MM.1S (cell line): ENCODE measurements at regions not wholly inside any gene's neighbourhood (a gene's known extent, or its start where the extent isn't known, plus 50 kb on each side); places are given as distances from the start of the nearest gene placed in this dataset.

Experiments
- DNase-seq: peaks from one replicate; pipeline ENCODE4 v3.0.0-alpha.2; 2015
- H2AFZ ChIP-seq: fragments of 300-600 bp; sonication (generic); 2 replicates; pipeline ENCODE4 v1.6.0; 2016; ENCODE audit warnings: antibody characterized with exemption, low read length
- H3F3A ChIP-seq: fragments of 300-600 bp; sonication (generic); 2 replicates; pipeline ENCODE4 v1.6.1; 2016; ENCODE audit warnings: mild to moderate bottlenecking, antibody characterized with exemption, low read length, moderate library complexity, mixed read lengths; ENCODE audit not compliant: insufficient read depth
- H3K27ac ChIP-seq: fragments of 300-600 bp; sonication (generic); 2 replicates; pipeline ENCODE4 v1.5.1; 2016; ENCODE audit warnings: mild to moderate bottlenecking, low read length
- H3K27me3 ChIP-seq: fragments of 300-600 bp; sonication (generic); replicated peaks from 2 replicates; pipeline ENCODE4 v1.6.0; 2016; ENCODE audit warnings: low read length; ENCODE audit not compliant: insufficient read depth
- H3K36me3 ChIP-seq: fragments of 300-600 bp; sonication (generic); replicated peaks from 2 replicates; pipeline ENCODE4 v1.6.1; 2016; ENCODE audit warnings: mild to moderate bottlenecking, low read length, mixed read lengths; ENCODE audit not compliant: insufficient read depth
- H3K4me1 ChIP-seq: fragments of 300-600 bp; sonication (generic); 2 replicates; pipeline ENCODE4 v1.6.1; 2016; ENCODE audit warnings: low read length, mixed read lengths
- H3K4me2 ChIP-seq: fragments of 300-600 bp; sonication (generic); 2 replicates; pipeline ENCODE4 v1.6.0; 2016; ENCODE audit warnings: low read depth, low read length
- H3K4me3 ChIP-seq: fragments of 300-600 bp; sonication (generic); 2 replicates; pipeline ENCODE4 v1.5.1; 2016; ENCODE audit warnings: low read length, mixed read lengths
- H3K79me2 ChIP-seq: fragments of 300-600 bp; sonication (generic); 2 replicates; pipeline ENCODE4 v1.6.1; 2016; ENCODE audit warnings: mixed run types, low read length, mixed read lengths
- H3K9ac ChIP-seq: fragments of 300-600 bp; sonication (generic); 2 replicates; pipeline ENCODE4 v1.6.1; 2016; ENCODE audit warnings: low read length, mixed read lengths
- H3K9me2 ChIP-seq: fragments of 300-600 bp; sonication (generic); replicated peaks from 2 replicates; pipeline ENCODE4 v1.6.1; 2016; ENCODE audit warnings: mild to moderate bottlenecking, low read length, mixed read lengths; ENCODE audit not compliant: insufficient read depth
- H3K9me3 ChIP-seq: fragments of 300-600 bp; sonication (generic); replicated peaks from 2 replicates; pipeline ENCODE4 v1.6.1; 2016; ENCODE audit warnings: mild to moderate bottlenecking, low read length, mixed read lengths; ENCODE audit not compliant: insufficient read depth
- H4K20me1 ChIP-seq: fragments of 300-600 bp; sonication (generic); 2 replicates; pipeline ENCODE4 v1.6.1; 2016; ENCODE audit warnings: mild to moderate bottlenecking, low read length, moderate library complexity, mixed read lengths; ENCODE audit not compliant: insufficient read depth
- EZH2 ChIP-seq: fragments of 300-600 bp; sonication (generic); optimal IDR thresholded peaks from 2 replicates; pipeline ENCODE3; 2017; ENCODE audit warnings: low read depth, mild to moderate bottlenecking, antibody characterized with exemption, low read length, mixed read lengths
- EZH2phosphoT487 ChIP-seq: fragments of 300-600 bp; sonication (generic); IDR thresholded peaks from 2 replicates; pipeline ENCODE4 v1.6.1; 2018; ENCODE audit warnings: antibody characterized with exemption, low read length
- TF ChIP-seq, protein P1 (sequence below): fragments of 300-600 bp; sonication (generic); IDR thresholded peaks from 2 replicates; pipeline ENCODE4 v1.5.1; 2016; ENCODE audit warnings: antibody characterized with exemption, low read length, mixed read lengths

DNA sequence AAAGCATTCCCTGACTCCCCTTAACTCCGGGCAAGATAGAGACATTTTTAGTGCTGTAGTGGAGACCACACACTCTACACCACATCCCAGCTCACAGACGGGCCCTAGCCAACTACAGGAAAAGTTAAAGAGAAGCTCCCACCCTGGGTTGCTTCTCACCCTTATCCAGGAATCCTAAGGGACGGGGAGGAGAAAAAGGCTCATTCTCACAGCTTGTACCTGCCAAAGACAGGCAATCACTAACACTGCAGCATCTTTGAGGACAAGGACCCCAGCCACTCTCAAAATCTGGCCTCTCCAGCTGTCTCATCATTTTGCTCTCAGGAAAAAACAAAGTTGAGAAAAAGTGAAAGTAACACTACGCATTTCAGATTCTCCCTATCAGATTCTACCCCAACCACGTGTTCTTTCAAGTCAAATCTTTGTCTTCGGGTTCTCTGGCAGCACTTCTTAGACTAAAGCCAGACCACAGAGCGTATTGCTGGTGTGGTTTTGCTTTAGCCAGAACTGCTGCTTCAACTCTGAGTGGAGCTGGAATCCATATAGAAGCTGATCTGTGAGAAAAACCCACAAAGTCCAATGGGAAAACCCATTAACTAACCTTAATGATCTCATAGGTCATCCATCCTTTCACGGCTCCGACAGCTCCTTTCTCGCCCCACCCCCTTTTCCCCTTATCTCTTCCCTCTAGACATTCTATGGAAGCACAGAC is 605.9 kb upstream of the DIPK2B start:
- Histone ChIP-seq H3K9me2 (no peaks in the 10 kb centered on the region), H3K9ac (no peak overlapping the region), H3F3A (no peaks in the 10 kb centered on the region), H4K20me1 (no peaks in the 10 kb centered on the region), H3K27ac (no peak overlapping the region), H3K4me2 (no peak overlapping the region), H3K79me2 (0 out of 2 replicates have a peak, but pooled peaks cover 4% of the 10 kb centered on the region), H3K9me3 (no peaks in the 10 kb centered on the region), H3K4me1 (no peaks in the 10 kb centered on the region), H2AFZ (no peak overlapping the region), H3K27me3 (no peaks in the 10 kb centered on the region), H3K36me3 (no peaks in the 10 kb centered on the region), H3K4me3 (no peak overlapping the region)
- DNase-seq, result no peak
- TF ChIP-seq, protein P1, sequence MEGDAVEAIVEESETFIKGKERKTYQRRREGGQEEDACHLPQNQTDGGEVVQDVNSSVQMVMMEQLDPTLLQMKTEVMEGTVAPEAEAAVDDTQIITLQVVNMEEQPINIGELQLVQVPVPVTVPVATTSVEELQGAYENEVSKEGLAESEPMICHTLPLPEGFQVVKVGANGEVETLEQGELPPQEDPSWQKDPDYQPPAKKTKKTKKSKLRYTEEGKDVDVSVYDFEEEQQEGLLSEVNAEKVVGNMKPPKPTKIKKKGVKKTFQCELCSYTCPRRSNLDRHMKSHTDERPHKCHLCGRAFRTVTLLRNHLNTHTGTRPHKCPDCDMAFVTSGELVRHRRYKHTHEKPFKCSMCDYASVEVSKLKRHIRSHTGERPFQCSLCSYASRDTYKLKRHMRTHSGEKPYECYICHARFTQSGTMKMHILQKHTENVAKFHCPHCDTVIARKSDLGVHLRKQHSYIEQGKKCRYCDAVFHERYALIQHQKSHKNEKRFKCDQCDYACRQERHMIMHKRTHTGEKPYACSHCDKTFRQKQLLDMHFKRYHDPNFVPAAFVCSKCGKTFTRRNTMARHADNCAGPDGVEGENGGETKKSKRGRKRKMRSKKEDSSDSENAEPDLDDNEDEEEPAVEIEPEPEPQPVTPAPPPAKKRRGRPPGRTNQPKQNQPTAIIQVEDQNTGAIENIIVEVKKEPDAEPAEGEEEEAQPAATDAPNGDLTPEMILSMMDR, result no peak
- TF ChIP-seq EZH2phosphoT487, result no peak
- no peak for TF ChIP-seq EZH2

DNA sequence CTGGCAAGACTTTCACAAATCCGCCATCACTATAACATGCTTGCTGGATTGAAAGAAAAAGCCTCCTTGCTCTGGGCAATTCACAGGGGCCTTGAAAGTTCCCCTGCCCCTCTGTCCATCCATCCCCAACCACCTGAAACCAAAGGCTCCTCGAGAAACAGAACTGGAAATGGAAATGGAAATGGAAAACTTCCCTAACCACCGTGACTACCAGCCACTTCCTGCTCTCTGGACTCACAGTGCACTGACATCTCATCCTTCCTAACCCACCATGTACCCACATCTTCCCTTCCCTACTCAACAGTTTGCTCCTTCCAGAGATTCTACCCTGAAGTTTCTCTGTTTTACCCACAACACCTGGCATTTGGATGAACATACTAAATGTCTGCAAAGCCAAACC is 603.6 kb upstream of the DIPK2B start:
- no peaks in the 10 kb centered on the region for H3K9me3 ChIP-seq
- H3K36me3 ChIP-seq, result no peaks in the 10 kb centered on the region
- no peaks in the 10 kb centered on the region for H4K20me1 ChIP-seq
- no peaks in the 10 kb centered on the region for H3K27me3 ChIP-seq
- TF ChIP-seq EZH2, result no peak
- TF ChIP-seq, protein P1, result no peak
- no peak for TF ChIP-seq EZH2phosphoT487
- no peaks in the 10 kb centered on the region for H3K4me1 ChIP-seq
- no peaks in the 10 kb centered on the region for H3K9me2 ChIP-seq
- no peak overlapping the region for H3K4me2 ChIP-seq
- H3K4me3 ChIP-seq, result no peak overlapping the region
- H3K79me2 ChIP-seq, result 0 out of 2 replicates have a peak, but pooled peaks cover 7% of the 10 kb centered on the region
- DNase-seq, result no peak
- no peak overlapping the region for H3K27ac ChIP-seq
- no peak overlapping the region for H2AFZ ChIP-seq
- H3K9ac ChIP-seq, result no peak overlapping the region
- no peaks in the 10 kb centered on the region for H3F3A ChIP-seq

DNA sequence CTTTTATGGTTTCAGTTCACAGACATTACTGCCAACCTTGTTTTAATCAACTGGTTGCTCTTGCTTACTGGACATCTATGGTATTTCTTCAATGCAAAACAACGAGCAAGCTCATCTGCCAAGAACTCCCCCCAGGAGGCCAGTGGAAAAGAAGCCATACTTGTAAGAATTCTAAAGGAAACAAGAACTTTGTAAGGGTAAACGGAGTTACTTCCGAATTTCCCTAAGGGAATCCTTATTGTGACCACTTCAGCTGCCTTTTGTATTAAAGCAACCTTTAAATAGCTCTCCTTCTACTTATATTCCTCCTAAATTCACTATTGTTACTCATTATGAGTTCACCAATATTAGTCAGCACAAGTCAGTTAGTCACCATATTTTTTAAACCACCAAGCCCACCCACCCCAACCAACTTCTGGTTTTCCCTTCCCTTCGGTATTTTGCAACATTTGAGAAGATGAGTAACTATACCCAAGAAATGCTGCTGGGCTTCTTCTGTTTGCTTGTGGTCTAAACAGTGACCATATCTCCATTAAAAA is 602.8 kb upstream of the DIPK2B start:
- H3K9ac ChIP-seq, result no peak overlapping the region
- TF ChIP-seq EZH2phosphoT487 (no peak), EZH2 (no peak)
- TF ChIP-seq, protein P1, result no peak
- no peaks in the 10 kb centered on the region for H3K9me3 ChIP-seq
- H2AFZ ChIP-seq, result no peak overlapping the region
- no peak overlapping the region for H3K4me2 ChIP-seq
- H4K20me1 ChIP-seq, result no peaks in the 10 kb centered on the region
- DNase-seq, result no peak
- no peaks in the 10 kb centered on the region for H3K36me3 ChIP-seq
- no peak overlapping the region for H3K27ac ChIP-seq
- H3F3A ChIP-seq, result no peaks in the 10 kb centered on the region
- no peak overlapping the region for H3K4me3 ChIP-seq
- H3K27me3 ChIP-seq, result no peaks in the 10 kb centered on the region
- H3K9me2 ChIP-seq, result no peaks in the 10 kb centered on the region
- peaks cover 13% of the 10 kb centered on the region; the same call in 1 of the 2 replicates for H3K79me2 ChIP-seq
- H3K4me1 ChIP-seq, result no peaks in the 10 kb centered on the region
